ENCODE measurements at regions not wholly inside any gene's neighbourhood (a gene's known extent, or its start where the extent isn't known, plus 50 kb on each side); places are given as distances from the start of the nearest gene placed in this dataset.

DNA sequence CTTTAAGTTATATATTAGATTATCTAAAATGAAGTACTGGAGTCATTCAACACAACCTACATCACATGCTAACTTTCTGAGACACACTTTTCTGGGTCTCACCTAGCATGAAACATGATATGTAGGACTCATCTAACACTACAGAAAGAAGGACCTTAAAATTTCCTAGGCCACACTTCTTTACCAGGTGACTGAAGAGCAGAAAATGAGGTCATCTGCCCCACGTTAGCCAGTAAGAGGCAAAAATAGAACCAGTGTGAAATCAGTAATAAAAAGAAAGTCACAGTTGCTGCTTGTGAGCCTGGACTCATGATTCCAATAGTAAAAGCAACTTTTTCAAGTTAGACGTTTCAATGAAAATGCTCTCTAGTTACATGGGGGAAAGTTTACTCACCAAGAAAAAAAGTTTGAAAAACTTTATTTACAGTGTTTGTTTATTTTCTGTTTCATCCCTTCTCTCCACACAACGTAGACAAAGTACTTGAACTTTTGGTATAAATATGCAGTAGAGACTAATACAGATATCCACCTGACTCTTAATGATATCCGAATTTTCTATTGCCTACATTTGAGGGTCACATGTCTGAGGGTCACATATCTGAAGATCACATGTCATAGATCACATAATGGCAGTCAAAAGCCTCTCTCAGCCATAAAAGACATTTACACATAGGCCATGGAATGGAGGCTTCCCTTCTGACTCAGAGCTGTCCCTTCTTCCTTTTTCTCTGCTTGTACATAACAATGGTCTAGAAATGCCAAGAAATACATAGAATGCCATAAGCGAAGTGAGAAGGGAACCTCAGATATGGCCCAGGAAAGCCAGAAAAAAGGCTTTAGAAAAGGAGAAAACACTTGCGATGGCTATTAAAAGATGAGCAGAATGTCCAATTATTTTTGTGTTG is 362.9 kb downstream of the ZEB2 start:
- no peak for DNase-seq (ENCODE audit: low read depth in 2 of 2)

DNA sequence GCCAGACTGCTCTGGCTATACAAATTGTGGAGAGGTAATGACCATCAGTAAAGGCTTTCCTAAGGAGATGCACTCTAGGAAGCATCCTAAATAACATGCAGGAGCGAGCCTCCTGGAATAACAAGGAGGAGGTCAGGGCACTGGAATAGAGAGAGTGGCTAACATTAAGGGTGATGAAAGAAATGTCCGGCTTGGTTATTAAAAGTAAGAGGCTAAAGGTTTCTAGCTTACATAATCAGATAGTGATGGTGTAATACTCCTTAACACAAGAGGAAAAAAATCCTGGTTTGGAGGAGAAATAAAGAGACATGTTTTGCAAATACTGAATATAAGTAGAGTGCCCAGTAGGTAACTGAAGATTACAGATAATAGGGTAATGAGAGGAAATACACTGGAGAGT is 365.7 kb downstream of the ZEB2 start:
- no peak for DNase-seq (ENCODE audit: low read depth in 2 of 2)

DNA sequence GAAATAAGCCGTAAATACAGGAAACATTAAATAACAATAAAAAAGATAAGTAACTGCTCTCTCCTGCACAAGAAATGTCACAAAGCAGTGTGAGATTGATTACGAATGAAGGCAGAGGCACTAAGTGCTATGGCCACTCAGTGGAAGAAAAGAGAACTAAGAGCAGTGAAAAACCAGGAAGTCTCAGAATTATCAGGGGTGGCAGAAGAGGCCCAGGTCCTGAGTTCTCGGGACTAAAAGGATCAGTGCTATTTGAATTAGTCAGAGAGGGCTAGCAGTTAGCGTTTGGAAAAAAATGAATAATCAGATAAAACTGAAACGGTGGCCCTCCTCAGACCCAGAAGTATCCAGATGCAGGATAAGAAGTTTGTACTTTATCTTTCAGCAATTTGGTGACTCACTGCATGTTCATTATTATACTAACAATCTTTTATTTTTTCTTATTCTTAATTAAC is 367.1 kb downstream of the ZEB2 start:
- DNase-seq (ENCODE audit: low read depth in 2 of 2), result no peak

DNA sequence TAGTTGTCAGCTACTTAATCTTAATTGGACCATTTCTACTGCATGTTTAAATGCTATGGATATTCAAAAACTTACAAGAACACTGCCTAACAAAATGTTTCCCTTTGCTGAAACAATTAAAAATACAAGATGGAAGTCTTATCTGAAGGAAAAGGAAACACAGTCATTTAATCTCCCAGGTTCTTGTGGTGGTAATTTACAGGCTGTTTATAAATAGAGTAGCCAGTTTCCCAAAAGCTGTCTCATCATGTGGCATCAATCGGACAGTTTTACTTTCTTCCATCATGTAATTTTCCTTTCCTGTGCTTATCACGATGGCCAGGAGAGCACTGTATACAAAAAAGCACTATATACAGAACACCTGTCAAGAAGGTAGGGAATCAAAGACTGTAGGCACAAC is 368.1 kb downstream of the ZEB2 start:
- no peak for DNase-seq (ENCODE audit: low read depth in 2 of 2)

DNA sequence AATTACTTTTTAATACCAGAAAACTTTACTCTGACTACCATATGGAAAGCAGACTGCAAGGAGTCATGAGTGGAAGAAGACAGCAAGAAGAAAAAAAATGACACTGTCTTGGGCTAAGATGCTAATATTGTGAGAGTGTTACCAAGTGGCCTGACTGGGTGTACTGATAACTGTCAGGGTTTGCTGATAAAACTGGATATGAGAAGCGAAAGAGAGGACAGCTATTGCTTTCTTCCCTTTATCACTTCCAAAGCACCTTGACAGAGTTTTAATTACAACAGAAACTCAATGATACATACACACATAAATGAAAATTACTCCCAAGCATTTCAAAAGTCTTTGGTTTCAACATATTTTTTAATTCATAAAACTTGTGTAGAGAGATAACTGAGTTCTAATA is 368.5 kb downstream of the ZEB2 start:
- DNase-seq (ENCODE audit: low read depth in 2 of 2), result no peak

DNA sequence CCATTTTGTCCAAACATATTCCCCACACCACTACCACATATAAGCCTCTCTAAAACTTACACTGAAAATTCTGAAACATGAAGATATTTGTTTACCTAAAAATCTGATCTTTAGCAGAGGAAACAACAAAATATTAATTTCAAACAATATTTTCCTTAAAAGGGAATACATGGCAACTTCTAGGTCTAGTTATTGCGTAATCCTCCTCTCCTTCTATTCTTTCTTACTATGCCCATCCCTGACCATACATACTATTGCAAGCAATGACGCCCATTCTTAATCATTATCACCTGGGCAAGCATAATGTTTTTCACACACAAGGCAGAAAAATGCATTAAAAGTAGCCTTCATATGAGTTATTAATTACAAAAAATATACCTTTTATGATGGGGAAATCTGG is 372.6 kb downstream of the ZEB2 start:
- DNase-seq (ENCODE audit: low read depth in 2 of 2), result no peak

DNA sequence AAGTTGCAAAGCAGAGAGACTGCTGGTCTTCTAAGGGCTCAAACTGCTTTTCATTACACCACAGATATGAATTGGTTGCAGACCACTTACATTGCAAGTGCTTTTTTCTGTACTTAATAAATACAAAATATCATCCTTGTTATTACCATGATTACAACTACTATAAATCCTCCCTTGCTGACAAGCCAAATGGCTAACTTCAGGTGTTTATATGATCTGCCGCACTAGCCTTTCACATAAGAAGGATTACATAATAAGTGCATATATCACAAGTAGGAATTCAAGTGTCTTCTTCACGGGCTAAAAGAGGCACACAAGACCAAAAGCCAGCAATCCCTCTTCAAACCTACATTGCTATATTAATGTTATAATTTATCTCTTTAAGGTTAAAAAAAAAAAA is 373.0 kb downstream of the ZEB2 start:
- DNase-seq (ENCODE audit: low read depth in 2 of 2), result no peak

DNA sequence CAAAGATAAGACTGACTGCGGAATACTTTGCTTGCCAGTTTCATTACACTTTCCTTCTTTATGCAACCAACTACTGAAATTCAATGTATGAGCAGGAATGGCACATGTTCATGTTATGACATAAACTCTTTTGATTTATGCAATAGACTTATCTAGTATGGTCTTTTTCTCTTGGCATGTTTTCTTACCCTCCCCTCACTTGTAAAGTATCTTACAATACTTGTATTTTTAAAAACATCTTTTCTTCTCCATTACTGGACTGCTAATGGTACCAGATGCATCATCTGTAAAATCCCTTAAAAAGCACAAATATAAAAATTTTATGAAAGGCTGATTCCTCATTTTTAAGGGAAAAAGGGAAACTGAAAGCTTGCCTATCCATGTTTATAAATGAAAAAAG is 373.8 kb downstream of the ZEB2 start:
- DNase-seq (ENCODE audit: low read depth in 2 of 2), result no peak

DNA sequence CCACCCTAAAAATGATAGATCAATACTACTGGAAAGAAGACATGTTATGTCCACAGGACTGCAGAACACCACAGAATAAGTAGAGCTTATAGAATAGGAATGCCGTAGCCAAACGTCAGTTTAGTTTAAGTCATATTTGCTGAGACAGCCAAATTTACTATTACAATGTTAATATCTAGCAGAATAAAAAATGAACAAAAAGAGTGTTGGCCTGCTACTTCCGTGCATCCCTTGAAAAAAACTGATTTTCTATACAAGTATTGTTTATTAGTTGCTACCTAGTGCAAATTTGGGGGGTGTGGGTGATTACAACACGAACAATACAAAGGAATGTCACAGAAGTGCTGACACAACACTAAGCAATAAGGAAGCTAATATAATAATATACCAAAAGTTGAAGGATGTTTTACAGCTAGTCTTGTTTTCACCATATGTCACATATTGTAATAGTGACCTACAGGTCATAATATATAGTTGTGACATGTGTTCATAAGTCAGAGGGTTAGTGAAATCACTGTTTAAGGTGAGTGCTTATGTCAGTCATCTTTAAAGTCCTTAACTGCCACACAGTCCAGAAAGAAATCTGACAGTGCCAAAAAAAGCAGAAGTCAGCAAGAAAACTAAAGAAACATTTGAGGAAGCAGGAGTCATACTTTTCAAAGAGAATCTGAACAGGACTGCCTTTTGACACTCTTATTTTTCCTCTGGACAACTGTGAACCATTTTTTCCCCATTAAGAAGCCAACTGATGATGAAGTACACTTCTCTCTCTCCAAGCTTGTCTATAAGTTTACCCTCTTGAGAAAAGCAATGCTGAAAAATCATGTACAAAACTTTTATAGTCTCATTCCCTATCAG is 376.4 kb downstream of the ZEB2 start:
- DNase-seq (ENCODE audit: low read depth in 2 of 2), result no peak

DNA sequence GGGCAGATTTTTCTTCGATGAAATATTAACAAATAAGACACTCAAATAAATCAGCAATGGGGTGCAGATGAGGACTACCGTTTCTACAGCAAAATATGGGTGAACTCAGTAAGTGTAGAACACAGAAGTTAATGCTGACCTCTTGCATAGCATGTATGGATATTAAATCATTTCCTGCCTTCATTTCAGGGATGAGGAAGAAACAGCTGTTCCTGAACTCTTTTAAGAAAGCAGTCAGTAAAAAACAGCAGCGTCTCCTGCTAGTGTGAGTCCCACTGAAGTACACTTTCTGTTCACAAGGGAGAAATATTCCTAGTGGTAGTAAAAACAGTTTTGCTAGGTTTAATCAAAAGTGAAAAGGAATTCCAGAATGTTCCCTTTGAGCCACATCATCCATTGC is 379.0 kb downstream of the ZEB2 start:
- no peak for DNase-seq (ENCODE audit: low read depth in 2 of 2)

DNA sequence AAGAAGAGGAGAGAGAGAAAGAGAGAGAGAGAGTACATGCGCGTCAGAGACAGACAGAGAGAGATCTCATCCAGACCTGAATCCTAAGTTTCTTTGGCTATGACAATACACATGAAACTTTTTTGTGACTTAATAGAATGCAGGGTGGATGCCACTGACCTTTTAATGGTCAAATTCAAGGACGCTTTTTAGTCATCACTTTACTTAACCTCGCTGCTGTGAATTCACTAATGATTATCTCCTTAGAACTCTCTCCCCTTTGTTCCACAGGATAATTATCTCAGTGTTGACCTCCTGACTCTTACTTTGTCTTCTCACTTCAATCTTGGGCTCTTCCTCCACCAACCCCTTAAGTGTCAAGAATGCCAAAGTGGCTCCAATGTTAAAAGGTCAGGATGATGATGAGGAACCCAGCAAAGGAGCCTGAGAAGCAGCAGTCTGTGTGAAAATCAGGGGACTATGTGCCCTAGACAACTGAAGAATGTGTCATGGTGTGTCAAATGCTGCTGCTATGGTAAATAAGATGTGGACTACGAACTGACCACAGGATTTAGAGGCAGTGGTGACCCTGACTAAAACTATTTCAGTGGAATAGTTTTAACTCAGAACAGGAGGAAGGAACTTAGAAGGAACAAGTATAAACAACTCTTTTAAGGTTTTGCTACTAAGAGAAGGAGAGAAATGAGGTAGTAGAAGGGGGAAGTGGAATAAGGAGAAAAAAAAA is 382.1 kb downstream of the ZEB2 start:
- no peak for DNase-seq (ENCODE audit: low read depth in 2 of 2)

DNA sequence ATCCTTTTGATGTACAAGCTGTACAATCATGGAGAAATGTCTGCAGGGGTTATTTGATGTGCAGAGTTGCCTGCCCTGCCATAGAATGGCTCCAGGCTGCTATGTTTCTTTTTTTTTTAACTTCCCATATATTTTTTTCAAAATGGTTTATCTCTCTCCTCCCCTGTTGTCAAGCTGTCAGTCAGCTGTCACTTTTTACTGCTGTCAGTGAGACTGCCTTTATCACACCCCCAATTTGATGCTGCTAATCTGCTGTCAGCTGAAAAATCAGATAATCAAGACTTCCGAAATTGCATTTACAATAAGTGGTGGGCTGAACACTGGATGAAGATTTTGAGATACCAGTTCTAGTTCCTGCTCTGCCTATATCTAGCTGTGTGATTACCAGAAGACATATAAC is 382.6 kb downstream of the ZEB2 start:
- DNase-seq (ENCODE audit: low read depth in 2 of 2), result no peak

DNA sequence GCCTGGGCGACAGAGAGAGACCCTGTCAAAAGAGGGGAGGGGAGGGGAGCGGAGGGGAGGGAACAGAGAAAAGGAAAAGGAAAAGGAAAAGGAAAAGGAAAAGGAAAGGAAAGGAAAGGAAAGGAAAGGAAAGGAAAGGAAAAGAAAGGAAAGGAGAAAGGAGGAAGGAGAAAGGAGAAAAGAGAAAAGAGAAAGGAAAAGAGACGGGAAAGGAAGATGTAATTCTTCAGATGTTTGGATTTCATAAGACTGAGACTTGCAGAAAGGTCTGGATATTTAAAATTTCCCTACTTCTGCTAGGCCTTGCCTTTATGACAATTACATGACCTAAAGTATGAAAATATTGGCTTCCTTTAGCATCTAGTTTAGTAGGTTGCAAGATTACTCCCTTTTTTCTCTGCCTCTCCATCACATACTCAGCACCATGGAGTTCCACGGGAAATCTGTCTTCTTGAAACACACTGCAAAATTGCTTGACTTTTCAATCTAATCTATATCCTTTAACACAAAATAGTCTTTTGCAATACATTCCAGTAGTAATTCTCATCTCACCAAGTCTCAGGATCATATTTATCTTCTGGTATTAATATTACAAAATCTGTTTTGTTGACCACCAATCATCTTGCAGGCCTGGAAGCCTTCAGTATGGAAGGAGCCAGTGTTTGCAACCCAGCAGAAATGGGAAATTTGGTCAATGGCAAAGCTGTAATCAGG is 383.5 kb downstream of the ZEB2 start:
- no peak for DNase-seq (ENCODE audit: low read depth in 2 of 2)

DNA sequence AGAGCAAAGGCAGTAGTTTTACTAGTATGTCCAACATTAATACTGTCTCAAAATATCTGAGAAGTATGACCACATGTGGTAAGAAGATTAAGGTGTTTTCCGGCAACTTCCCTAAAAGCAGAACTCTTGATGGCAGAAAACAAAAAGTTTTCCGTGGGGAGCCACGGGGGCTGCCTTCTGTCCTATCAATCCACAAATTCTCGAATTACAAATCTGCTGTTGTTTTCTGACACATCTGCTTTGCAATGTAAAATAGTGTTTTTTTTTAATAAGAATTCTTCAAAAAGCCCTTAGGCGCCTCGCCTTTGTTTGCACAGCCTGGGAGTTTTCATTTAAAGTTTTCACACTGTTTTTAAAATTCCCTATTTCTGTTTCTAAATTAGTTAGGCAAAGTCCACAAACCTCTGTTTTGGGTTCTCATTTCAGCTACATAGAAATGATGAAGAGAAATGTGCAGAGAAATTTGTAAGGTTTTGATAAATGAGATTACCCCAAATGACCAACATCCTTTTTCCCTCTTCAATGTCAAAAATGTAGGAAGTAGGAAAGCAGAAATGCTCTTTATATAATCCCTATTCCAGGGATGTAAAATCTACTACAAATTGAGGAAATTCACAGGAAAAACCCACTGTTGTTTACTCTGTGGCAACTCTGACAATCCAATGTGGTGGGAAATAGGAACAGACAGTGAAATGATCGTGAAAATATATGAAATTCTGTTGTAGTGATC is 385.8 kb downstream of the ZEB2 start:
- DNase-seq (ENCODE audit: low read depth in 2 of 2), result no peak

DNA sequence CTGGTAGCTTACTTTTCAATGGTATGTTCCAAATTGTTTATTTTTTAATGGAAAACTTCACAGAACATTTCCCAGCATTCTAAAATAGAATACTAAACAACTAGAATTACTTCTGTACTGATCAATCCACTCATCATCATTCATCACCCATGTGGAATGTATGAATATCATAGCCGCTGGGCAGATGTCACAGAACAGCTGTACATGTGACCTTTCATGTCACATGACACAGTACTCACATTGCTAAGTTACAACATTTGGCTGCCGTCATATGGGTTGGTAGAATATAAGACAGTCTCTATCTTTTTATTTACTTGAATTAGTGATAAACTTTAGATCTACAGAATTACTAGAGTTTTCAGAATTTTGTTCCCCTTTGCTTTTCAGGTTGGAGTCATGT is 387.6 kb downstream of the ZEB2 start:
- DNase-seq (ENCODE audit: low read depth in 2 of 2), result no peak

DNA sequence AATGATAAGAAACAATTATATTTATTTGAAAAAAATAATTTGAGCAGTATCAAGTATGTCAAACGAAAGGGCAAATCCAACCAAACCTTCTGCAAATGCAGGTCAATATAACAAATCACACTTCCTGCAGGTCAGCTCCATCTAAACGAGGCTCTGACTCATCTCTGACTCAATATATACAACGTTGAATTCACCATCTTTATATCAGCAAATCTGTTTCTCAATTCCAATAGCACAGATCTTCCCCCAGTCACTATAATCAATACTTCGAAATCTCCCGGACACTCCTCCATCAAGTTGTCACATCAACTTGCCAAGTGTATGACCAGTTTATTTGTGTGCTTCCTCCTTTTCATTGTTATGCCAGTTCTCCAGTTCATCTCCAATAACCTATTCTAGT is 388.9 kb downstream of the ZEB2 start:
- no peak for DNase-seq (ENCODE audit: low read depth in 2 of 2)

DNA sequence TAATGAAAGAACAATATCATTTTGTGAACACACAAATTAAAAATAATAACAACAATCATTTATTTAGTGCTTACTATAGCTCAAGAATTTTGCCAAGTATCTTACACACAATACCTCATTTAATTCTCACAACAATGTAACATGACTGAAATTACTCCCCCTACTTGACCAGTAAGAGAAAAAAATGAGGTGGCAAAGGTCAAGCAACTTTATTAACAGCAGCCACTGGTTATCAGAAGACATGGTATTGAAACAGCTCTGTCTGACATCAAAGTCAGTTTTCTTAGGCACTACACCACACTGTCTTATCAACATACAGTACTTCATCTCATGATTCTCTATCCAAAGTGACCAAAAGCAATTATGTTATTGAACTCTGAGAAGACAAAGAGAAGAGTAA is 389.4 kb downstream of the ZEB2 start:
- DNase-seq (ENCODE audit: low read depth in 2 of 2), result no peak

DNA sequence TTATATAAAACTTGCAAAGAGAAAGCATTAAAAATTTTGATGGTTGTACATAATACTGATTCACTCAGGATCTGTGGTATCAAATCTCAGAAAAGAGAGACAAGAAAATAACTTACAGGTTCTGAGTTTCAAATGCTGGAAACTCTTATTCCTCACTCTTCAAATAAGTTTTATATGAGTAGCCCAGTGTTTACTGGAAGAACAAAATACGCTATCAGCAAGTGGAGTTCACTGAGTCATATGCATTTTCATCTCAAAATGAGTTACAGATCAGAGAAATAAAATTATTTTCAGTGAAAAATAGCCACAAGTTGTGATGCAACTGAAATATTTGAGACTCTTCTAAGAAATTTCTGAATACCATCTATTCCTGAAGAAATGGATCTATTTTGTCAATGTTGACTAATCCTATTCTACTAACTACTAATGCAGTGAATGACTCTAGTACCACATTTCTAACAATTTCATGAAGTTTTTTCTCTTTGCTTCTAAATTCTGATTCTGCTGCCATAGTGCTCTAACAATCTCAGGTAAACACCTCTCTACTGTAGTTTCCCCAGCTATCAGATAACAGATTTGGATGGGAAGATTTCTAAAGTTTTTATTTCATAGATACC is 391.7 kb downstream of the ZEB2 start:
- no peak for DNase-seq (ENCODE audit: low read depth in 2 of 2)

DNA sequence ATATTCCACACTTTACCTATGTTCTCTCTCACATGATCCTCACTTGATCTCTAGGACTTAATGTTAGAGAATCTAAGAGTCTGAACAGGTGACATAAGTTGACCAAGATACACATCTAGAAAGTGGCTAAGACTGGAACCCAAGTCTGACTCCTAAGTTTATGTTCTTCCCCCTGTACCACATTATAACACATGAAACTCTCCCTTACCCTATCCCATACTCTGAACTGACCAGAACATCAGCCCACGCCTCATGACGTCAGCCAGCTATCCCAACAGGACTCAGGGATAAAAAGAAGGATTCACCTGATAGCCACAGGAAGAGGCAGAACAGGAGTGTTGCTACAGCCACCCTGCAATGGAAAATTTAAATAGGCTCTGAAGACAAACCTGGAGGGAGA is 392.2 kb downstream of the ZEB2 start:
- no peak for DNase-seq (ENCODE audit: low read depth in 2 of 2)

DNA sequence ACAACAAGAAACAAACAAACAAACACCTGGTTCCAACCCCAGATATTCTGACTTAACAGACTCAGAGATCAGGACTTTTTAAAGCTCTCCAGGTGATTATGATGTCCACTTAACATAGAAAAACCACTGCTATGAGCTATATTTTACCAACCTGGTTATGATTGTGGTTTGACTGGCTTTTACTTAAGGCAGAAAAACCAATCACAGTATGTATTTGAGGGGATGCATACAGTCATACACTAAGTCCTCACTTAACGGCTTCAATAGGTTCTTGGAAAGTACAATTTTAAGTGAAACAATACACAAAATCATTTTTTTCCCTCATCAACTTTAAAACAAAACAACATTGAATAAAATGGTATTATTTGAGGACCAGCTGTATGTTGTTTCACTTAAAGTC is 393.6 kb downstream of the ZEB2 start:
- no peak for DNase-seq (ENCODE audit: low read depth in 2 of 2)

DNA sequence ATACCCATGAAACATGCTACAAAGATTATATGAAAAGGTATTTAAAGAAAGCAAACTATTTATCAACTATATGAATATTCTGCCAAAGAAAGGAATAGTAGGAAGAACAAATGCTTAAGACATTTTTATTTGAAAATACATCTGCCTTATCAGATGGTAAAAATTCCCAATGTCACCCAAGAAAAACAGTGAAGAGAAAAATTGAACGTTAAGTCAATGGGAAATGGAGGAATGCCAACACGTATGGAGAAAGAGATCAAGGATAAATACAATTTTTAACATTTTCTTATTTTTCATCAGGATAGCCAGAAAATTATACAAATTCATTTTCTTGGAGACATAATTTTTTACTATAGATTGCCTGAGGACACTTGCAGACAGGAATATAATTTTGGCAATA is 394.2 kb downstream of the ZEB2 start:
- no peak for DNase-seq (ENCODE audit: low read depth in 2 of 2)

Measured in fibroblast of skin of left biceps (primary cell).